Neural progenitor cell (in vitro differentiated cells): ENCODE measurements at regions not wholly inside any gene's neighbourhood (a gene's known extent, or its start where the extent isn't known, plus 50 kb on each side); places are given as distances from the start of the nearest gene placed in this dataset.

Source experiments
- DNase-seq: peaks from one replicate; pipeline ENCODE4 v3.0.0-alpha.2; 2016; ENCODE audit warnings: low spot score
- H2AFZ ChIP-seq: fragments of 200-600 bp; sonication (generic); replicated peaks from 2 replicates; pipeline ENCODE4 v1.6.1; 2016; ENCODE audit warnings: antibody characterized with exemption
- H3F3A ChIP-seq: fragments of 200-600 bp; sonication (generic); 2 replicates; pipeline ENCODE4 v1.6.1; 2016; ENCODE audit warnings: antibody characterized with exemption, low read depth
- H3K27ac ChIP-seq: fragments of 200-600 bp; sonication (generic); 2 replicates; pipeline ENCODE4 v1.5.1; 2016; ENCODE audit warnings: mild to moderate bottlenecking
- H3K27me3 ChIP-seq: fragments of 200-600 bp; sonication (generic); 2 replicates; pipeline ENCODE4 v1.6.1; 2016; ENCODE audit warnings: mild to moderate bottlenecking, moderate library complexity
- H3K36me3 ChIP-seq: fragments of 200-600 bp; sonication (generic); 2 replicates; pipeline ENCODE4 v1.5.1; 2016
- H3K4me1 ChIP-seq: fragments of 200-600 bp; sonication (generic); 2 replicates; pipeline ENCODE4 v1.6.1; 2016; ENCODE audit warnings: mixed run types
- H3K4me2 ChIP-seq: fragments of 200-600 bp; sonication (generic); 2 replicates; pipeline ENCODE4 v1.6.1; 2016
- H3K4me3 ChIP-seq: fragments of 200-600 bp; sonication (generic); 2 replicates; pipeline ENCODE4 v1.5.1; 2016
- H3K79me2 ChIP-seq: fragments of 200-600 bp; sonication (generic); 2 replicates; pipeline ENCODE4 v1.6.1; 2016; ENCODE audit warnings: low read depth
- H3K9ac ChIP-seq: fragments of 200-600 bp; sonication (generic); 2 replicates; pipeline ENCODE4 v1.6.1; 2016
- H3K9me3 ChIP-seq: fragments of 200-600 bp; sonication (generic); 2 replicates; pipeline ENCODE4 v1.5.1; 2016; ENCODE audit warnings: low read depth
- H4K20me1 ChIP-seq: fragments of 200-600 bp; sonication (generic); 2 replicates; pipeline ENCODE4 v1.6.1; 2016; ENCODE audit warnings: low read depth
- H3K27ac Mint-ChIP-seq: 3 replicates; pipeline ENCODE4 v1.8.0; 2021; ENCODE audit warnings: mixed read lengths
- H3K27me3 Mint-ChIP-seq: 2 replicates; pipeline ENCODE4 v1.8.0; 2022; ENCODE audit warnings: low read depth, mild to moderate bottlenecking, inconsistent platforms, moderate library complexity, mixed read lengths; ENCODE audit not compliant: insufficient read depth
- H3K36me3 Mint-ChIP-seq: 3 replicates; pipeline ENCODE4 v1.8.0; 2021; ENCODE audit warnings: mixed read lengths
- H3K4me1 Mint-ChIP-seq: 3 replicates; pipeline ENCODE4 v1.8.0; 2021; ENCODE audit warnings: mixed read lengths
- H3K4me3 Mint-ChIP-seq: 3 replicates; pipeline ENCODE4 v1.8.0; 2021; ENCODE audit warnings: mild to moderate bottlenecking, moderate library complexity, mixed read lengths
- H3K9me3 Mint-ChIP-seq: 3 replicates; pipeline ENCODE4 v1.8.0; 2020; ENCODE audit warnings: mixed read lengths
- EZH2 ChIP-seq: fragments of 200-600 bp; sonication (generic); IDR thresholded peaks from 2 replicates; pipeline ENCODE4 v1.6.1; 2017; ENCODE audit warnings: antibody characterized with exemption, mild to moderate bottlenecking, moderate library complexity
- EZH2phosphoT487 ChIP-seq: fragments of 200-600 bp; sonication (generic); IDR thresholded peaks from 2 replicates; pipeline ENCODE4 v1.6.1; 2017; ENCODE audit warnings: antibody characterized with exemption
- TF ChIP-seq, protein P1 (sequence below): fragments of 200-600 bp; sonication (generic); IDR thresholded peaks from 2 replicates; pipeline ENCODE4 v1.5.1; 2017; ENCODE audit warnings: antibody characterized with exemption, mild to moderate bottlenecking

DNA sequence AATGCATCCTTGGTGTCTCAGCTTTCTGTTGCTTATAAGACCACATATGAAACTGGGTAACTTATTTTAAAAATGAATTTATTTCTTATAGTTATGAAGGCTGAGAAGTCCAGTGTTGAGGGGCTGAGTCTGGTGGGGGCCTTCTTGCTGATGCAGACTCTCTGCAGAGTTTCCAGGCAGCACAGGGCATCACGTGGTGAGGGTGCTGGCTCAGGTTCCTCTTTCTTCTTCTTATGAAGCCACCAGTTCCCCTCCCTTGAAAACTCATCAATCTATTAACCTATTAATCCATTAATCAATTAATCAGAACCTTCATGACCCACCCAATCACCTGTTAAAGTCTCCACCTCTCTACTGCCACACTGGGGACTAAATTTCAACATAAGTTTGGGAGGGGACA, 595.6 kb upstream of the NRP1 start:
- Histone ChIP-seq H3K4me3 (no peak overlapping the region), H3K4me2 (no peak overlapping the region), H2AFZ (no peak overlapping the region), H3K79me2 (no peaks in the 10 kb centered on the region), H3K4me1 (no peaks in the 10 kb centered on the region), H3K9me3 (no peaks in the 10 kb centered on the region), H3K9ac (no peak overlapping the region), H3K27me3 (no peaks in the 10 kb centered on the region), H3K27ac (no peak overlapping the region), H4K20me1 (no peaks in the 10 kb centered on the region), H3K36me3 (no peaks in the 10 kb centered on the region), H3F3A (no peaks in the 10 kb centered on the region)
- no peak for DNase-seq
- Mint-ChIP-seq H3K27me3 (peaks cover 2% of the 10 kb centered on the region), H3K4me3 (no peak overlapping the region), H3K27ac (no peak overlapping the region), H3K4me1 (peaks cover 9% of the 10 kb centered on the region), H3K36me3 (no peaks in the 10 kb centered on the region), H3K9me3 (no peaks in the 10 kb centered on the region)
- no peak for TF ChIP-seq EZH2
- TF ChIP-seq, protein P1, sequence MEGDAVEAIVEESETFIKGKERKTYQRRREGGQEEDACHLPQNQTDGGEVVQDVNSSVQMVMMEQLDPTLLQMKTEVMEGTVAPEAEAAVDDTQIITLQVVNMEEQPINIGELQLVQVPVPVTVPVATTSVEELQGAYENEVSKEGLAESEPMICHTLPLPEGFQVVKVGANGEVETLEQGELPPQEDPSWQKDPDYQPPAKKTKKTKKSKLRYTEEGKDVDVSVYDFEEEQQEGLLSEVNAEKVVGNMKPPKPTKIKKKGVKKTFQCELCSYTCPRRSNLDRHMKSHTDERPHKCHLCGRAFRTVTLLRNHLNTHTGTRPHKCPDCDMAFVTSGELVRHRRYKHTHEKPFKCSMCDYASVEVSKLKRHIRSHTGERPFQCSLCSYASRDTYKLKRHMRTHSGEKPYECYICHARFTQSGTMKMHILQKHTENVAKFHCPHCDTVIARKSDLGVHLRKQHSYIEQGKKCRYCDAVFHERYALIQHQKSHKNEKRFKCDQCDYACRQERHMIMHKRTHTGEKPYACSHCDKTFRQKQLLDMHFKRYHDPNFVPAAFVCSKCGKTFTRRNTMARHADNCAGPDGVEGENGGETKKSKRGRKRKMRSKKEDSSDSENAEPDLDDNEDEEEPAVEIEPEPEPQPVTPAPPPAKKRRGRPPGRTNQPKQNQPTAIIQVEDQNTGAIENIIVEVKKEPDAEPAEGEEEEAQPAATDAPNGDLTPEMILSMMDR: no peak
- TF ChIP-seq EZH2phosphoT487: no peak

DNA sequence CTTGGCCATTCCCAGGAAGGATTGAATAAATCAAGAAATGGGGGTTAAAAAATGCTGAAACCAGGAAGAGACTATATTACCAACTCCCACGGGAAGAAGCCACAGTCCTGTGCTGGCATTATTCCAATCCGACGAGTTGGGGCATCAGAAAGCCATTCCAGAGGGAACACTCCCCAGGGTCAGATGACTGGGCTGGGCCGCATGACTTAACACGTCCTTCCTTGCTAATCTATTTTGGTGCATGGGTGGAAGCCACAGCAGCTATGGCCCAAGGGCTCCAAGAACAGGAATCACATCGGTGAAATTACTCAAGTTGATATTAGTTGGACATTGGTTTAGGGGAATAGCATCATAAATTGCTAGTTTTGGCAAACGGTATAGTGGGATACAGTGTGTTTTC, 592.9 kb upstream of the NRP1 start:
- H3K27me3 Mint-ChIP-seq: peaks cover 2% of the 10 kb centered on the region
- H3K4me3 Mint-ChIP-seq: no peak overlapping the region
- H3K79me2 ChIP-seq: no peaks in the 10 kb centered on the region
- no peaks in the 10 kb centered on the region for H3K9me3 ChIP-seq
- H3K4me3 ChIP-seq: no peak overlapping the region
- no peak for DNase-seq
- TF ChIP-seq EZH2phosphoT487 (no peak), EZH2 (no peak)
- TF ChIP-seq, protein P1: no peak
- no peak overlapping the region for H2AFZ ChIP-seq
- no peak overlapping the region for H3K9ac ChIP-seq
- H3K4me1 Mint-ChIP-seq: no peaks in the 10 kb centered on the region
- H3K4me1 ChIP-seq: no peaks in the 10 kb centered on the region
- H3F3A ChIP-seq: no peaks in the 10 kb centered on the region
- H3K27me3 ChIP-seq: no peaks in the 10 kb centered on the region
- H3K27ac ChIP-seq: no peak overlapping the region
- no peaks in the 10 kb centered on the region for H3K36me3 Mint-ChIP-seq
- no peak overlapping the region for H3K4me2 ChIP-seq
- peaks cover under 1% of the 10 kb centered on the region for H3K9me3 Mint-ChIP-seq
- no peaks in the 10 kb centered on the region for H3K36me3 ChIP-seq
- no peak overlapping the region for H3K27ac Mint-ChIP-seq
- H4K20me1 ChIP-seq: no peaks in the 10 kb centered on the region

DNA sequence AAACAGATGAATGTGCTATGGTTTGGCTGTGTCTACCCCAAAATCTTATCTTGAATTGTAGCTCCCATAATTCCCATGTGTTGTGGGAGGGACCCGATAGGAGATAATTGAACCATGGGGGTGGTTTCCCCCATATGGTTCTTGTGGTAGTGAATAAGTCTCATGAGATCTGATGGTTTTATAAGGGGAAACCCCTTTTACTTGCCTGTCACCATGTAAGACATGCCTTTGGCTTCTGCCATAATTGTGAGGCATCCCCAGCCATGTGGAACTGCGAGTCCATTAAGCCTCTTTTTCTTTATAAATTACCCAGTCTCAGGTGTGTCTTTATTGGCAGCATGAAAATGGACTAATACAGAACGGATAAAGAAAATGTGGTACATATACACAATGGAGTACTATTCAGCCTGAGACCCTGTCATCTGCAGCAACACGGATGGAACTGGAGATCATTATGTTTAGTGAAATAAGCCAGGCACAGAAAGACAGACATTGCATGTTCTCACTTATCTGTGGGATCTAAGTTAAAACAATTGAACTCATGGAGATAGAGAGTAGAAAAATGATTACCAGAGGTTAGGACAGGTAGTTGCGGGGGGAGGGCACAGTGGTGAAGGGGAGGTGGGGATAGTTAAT, 587.6 kb upstream of the NRP1 start:
- Histone ChIP-seq H3K4me1 (no peaks in the 10 kb centered on the region), H3K4me2 (no peak overlapping the region), H3K79me2 (no peaks in the 10 kb centered on the region), H3K4me3 (no peak overlapping the region), H2AFZ (no peak overlapping the region), H3K27ac (no peak overlapping the region), H3F3A (no peaks in the 10 kb centered on the region), H3K9me3 (no peaks in the 10 kb centered on the region), H3K9ac (no peak overlapping the region), H4K20me1 (no peaks in the 10 kb centered on the region), H3K27me3 (no peaks in the 10 kb centered on the region), H3K36me3 (no peaks in the 10 kb centered on the region)
- Mint-ChIP-seq H3K4me3 (no peak overlapping the region), H3K27me3 (peaks cover 3% of the 10 kb centered on the region), H3K36me3 (peaks cover 3% of the 10 kb centered on the region), H3K4me1 (peaks cover 12% of the 10 kb centered on the region), H3K27ac (no peak overlapping the region), H3K9me3 (peaks cover 14% of the 10 kb centered on the region)
- TF ChIP-seq, protein P1: no peak
- TF ChIP-seq EZH2phosphoT487 (no peak), EZH2 (no peak)
- DNase-seq: no peak
